GM19043 (cell line): ENCODE measurements at regions not wholly inside any gene's neighbourhood (a gene's known extent, or its start where the extent isn't known, plus 50 kb on each side); places are given as distances from the start of the nearest gene placed in this dataset.

ENCODE experiments used
- ATAC-seq: cut with Tn5 transposase; IDR thresholded peaks from one replicate; pipeline ENCODE4 v1.9.1; 2021; ENCODE audit warnings: low read depth; ENCODE audit not compliant: unreplicated experiment

GRCh38 chr3:153595186-153595815 is 433.3 kb downstream of the RAP2B start:
- no peak for ATAC-seq

GRCh38 chr3:153596401-153596800 is 434.4 kb downstream of the RAP2B start:
- no peak for ATAC-seq

GRCh38 chr3:153599685-153600084 is 437.7 kb downstream of the RAP2B start:
- ATAC-seq = no peak

GRCh38 chr3:153600896-153601295 is 438.9 kb downstream of the RAP2B start:
- no peak for ATAC-seq

- ATAC-seq = no peak
Observed at GRCh38 chr3:153601374-153601853, 439.4 kb downstream of the RAP2B start.

GRCh38 chr3:153602801-153603200 is 440.8 kb downstream of the RAP2B start:
- no peak for ATAC-seq

GRCh38 chr3:153614140-153614539 is 452.1 kb downstream of the RAP2B start:
- ATAC-seq = no peak

GRCh38 chr3:153614563-153614962 is 452.5 kb downstream of the RAP2B start:
- no peak for ATAC-seq

- no peak for ATAC-seq
Observed at GRCh38 chr3:153615863-153616262, 453.8 kb downstream of the RAP2B start.

- ATAC-seq = no peak
Observed at GRCh38 chr3:153617463-153617862, 455.4 kb downstream of the RAP2B start.

GRCh38 chr3:153618176-153618575 is 456.1 kb downstream of the RAP2B start:
- no peak for ATAC-seq

- no peak for ATAC-seq
Observed at GRCh38 chr3:153619268-153619667, 457.2 kb downstream of the RAP2B start.

GRCh38 chr3:153621953-153622352 is 459.9 kb downstream of the RAP2B start:
- ATAC-seq = peak; percentile 97

- no peak for ATAC-seq
Observed at GRCh38 chr3:153623834-153624233, 461.8 kb downstream of the RAP2B start.

- ATAC-seq = no peak
Observed at GRCh38 chr3:153624310-153625030, 462.4 kb downstream of the RAP2B start.

GRCh38 chr3:153625506-153625905 is 463.5 kb downstream of the RAP2B start:
- no peak for ATAC-seq

- ATAC-seq = no peak
Observed at GRCh38 chr3:153626158-153626557, 464.1 kb downstream of the RAP2B start.

GRCh38 chr3:153628591-153628990 is 466.6 kb downstream of the RAP2B start:
- peak; percentile 38 for ATAC-seq

- ATAC-seq = no peak
Observed at GRCh38 chr3:153629148-153629547, 467.1 kb downstream of the RAP2B start.

- ATAC-seq = no peak
Observed at GRCh38 chr3:153631102-153631501, 469.1 kb downstream of the RAP2B start.

- no peak for ATAC-seq
Observed at GRCh38 chr3:153631664-153632063, 469.6 kb downstream of the RAP2B start.

GRCh38 chr3:153633407-153633806 is 471.4 kb downstream of the RAP2B start:
- ATAC-seq = no peak
